Muscle of leg (tissue), 3 donors: ENCODE measurements at regions not wholly inside any gene's neighbourhood (a gene's known extent, or its start where the extent isn't known, plus 50 kb on each side); places are given as distances from the start of the nearest gene placed in this dataset.
A peak's percentile ranks its signal among the peaks of the same experiment; 100 is the strongest.

ENCODE experiments used
- DNase-seq: peaks from one replicate; pipeline ENCODE4 v3.0.0; 2013
- H3K27ac ChIP-seq: one replicate; pipeline ENCODE4 v1.5.1; 2013; ENCODE audit warnings: mild to moderate bottlenecking, low read length, control low read depth
- H3K27me3 ChIP-seq: one replicate; pipeline ENCODE4 v1.6.1; 2013; ENCODE audit warnings: low read length; ENCODE audit not compliant: control insufficient read depth, insufficient read depth
- H3K36me3 ChIP-seq: one replicate; pipeline ENCODE4 v1.6.1; 2013; ENCODE audit warnings: low read length; ENCODE audit not compliant: control insufficient read depth, insufficient read depth
- H3K4me1 ChIP-seq: one replicate; pipeline ENCODE4 v1.6.1; 2013; ENCODE audit warnings: low read length; ENCODE audit not compliant: control insufficient read depth, insufficient read depth
- H3K4me3 ChIP-seq: one replicate; pipeline ENCODE4 v1.5.1; 2013; ENCODE audit warnings: low read length, control low read depth
- H3K9me3 ChIP-seq: replicated peaks from 2 replicates; pipeline ENCODE4 v1.6.1; 2013; ENCODE audit warnings: low read depth, low read length; ENCODE audit not compliant: control insufficient read depth
- WGBS: methylation state at CpG from one replicate; pipeline ENCODE4 v1.1.5; 2013; ENCODE audit warnings: missing lambda C conversion rate; ENCODE audit not compliant: insufficient coverage; 5-methylcytosine and 5-hydroxymethylcytosine counted together

DNA sequence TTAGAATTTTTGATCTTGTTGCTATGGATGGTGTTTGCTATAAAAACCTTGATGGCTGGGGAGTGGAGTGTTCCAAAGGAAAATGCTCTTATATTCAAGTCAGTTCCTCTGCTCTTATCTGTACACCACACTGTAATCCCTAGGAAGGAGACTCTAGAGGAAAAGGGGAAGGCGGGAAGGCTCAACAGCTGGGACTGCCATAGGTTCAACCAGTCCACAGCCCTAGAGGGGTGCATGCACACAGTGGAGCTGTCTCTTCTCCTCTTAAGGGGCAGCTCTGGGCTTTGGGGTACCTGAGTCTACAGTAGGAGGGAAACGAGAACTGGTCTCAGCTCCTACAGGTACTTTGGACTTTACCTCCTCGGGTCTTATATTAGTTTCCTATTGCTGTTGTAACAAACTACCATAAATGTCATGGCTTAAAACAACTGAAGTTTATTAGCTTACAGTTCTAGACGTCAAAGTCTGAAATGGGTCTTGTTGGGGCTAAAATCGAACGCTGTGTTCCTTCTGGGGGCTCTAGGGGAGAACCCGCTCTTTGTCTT, 77.2 kb upstream of the ZBED5 start:
- Histone ChIP-seq H3K4me3 (no peak overlapping the region), H3K36me3 (no peaks in the 10 kb centered on the region), H3K27me3 (no peaks in the 10 kb centered on the region), H3K4me1 (peaks cover 29% of the 10 kb centered on the region), H3K27ac (no peak overlapping the region), H3K9me3 (no peaks in the 10 kb centered on the region)
- no peak for DNase-seq
- WGBS: 93% methylated on average over 5 of the region's 7 CpGs

DNA sequence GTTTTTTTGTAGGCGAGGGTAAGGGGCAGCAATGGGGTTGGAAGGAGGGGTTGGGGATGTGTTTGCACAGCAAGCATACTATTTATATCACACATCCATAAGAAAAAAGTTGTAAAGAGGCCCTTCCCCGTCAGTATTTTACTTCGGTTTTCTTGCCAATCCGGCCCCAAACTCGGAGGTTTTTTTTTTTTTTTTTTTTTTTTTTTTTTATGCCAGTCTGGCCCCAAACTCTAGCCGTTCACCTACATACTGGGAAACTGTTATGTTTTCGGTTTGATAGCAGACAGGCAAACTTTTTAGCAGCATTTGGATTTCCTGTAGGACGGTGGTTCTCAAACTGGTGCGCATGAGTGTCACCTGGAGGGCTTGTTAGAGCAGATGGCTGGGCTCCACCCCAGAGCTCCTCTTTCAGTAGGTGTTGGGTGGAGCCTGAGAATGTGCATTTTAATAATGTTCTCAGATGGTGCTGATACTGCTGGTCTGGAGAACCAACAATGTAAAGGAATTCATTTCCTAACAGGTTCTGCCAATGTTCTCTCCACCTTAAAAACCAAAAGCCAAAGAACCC, 76.5 kb upstream of the ZBED5 start:
- H3K27ac ChIP-seq: peak overlapping the region; percentile 88
- H3K4me1 ChIP-seq: peaks cover 29% of the 10 kb centered on the region
- no peak for DNase-seq
- peak overlapping the region; percentile 43 for H3K4me3 ChIP-seq
- no peaks in the 10 kb centered on the region for H3K27me3 ChIP-seq
- H3K36me3 ChIP-seq: no peaks in the 10 kb centered on the region
- no CpG with 5 or more reads among the region's 9 CpGs for WGBS
- no peaks in the 10 kb centered on the region for H3K9me3 ChIP-seq

DNA sequence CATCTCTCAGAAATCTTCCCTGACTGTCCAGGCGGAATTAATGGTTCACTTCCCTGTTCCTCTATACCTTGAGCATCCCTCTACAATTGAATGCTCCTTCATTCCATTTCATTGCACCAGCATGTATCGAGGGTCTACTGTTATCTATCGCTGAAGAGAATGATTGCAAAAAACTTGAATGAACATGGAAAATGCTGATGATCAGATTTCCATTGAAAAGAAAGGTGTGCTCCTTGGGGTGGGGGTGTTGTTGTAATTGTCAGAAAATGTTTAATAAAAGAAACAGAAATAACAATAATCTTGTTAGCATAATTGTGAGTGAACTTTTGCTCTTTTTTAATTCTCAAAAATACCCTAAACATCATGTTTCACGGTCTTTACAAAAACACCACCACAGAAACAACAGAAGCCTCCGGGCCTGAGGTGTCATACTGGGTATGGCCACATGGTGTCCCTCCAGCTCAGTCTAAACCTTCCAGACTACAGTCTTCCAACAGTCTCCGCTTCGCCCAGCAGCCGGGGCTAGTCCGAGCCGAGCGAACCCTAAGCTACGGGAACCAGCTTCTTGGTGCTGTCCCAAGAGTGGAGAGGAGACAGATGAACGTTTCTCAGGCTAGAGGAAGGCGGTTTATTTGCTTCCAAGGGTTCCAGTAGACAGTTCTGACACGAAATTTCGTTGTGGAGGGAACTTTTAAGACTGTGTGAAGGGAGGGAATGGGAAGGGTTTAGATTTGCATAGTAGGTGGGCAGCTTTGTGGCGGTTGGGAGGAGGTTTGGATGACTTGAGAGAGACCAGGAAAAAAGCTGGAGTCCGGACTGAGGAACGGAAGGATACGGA, 75.8 kb upstream of the ZBED5 start:
- DNase-seq: peak; percentile 97
- 9% methylated on average over 11 of the region's 20 CpGs for WGBS
- H3K27me3 ChIP-seq: no peaks in the 10 kb centered on the region
- H3K4me3 ChIP-seq: peak overlapping the region; percentile 43
- no peaks in the 10 kb centered on the region for H3K36me3 ChIP-seq
- peak overlapping the region; percentile 88 for H3K27ac ChIP-seq
- H3K9me3 ChIP-seq: no peaks in the 10 kb centered on the region
- peaks cover 29% of the 10 kb centered on the region for H3K4me1 ChIP-seq

DNA sequence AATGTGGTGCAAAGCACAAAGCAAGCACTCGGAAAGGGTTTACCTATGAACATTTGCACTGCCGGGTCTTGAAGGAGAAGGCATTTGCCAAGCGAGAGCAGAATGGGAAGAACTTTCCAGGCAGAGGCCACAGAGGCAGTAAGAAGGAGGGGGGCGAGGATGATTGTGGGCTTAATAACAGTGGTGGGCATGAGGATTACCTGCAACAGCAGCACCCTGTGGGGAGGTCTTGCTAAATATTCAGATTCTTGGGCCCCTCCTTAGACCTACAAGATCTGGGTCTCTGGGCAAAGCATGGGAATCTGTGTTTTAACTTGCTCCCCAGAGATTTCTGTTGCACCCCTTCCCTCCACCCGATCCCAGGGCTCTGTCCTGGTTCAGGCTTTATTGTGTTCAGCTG, 75.1 kb upstream of the ZBED5 start:
- H3K4me3 ChIP-seq: no peak overlapping the region
- 64% methylated on average over 5 of the region's 5 CpGs for WGBS
- no peaks in the 10 kb centered on the region for H3K36me3 ChIP-seq
- peaks cover 29% of the 10 kb centered on the region for H3K4me1 ChIP-seq
- H3K9me3 ChIP-seq: no peaks in the 10 kb centered on the region
- no peak for DNase-seq
- H3K27ac ChIP-seq: no peak overlapping the region
- H3K27me3 ChIP-seq: no peaks in the 10 kb centered on the region

DNA sequence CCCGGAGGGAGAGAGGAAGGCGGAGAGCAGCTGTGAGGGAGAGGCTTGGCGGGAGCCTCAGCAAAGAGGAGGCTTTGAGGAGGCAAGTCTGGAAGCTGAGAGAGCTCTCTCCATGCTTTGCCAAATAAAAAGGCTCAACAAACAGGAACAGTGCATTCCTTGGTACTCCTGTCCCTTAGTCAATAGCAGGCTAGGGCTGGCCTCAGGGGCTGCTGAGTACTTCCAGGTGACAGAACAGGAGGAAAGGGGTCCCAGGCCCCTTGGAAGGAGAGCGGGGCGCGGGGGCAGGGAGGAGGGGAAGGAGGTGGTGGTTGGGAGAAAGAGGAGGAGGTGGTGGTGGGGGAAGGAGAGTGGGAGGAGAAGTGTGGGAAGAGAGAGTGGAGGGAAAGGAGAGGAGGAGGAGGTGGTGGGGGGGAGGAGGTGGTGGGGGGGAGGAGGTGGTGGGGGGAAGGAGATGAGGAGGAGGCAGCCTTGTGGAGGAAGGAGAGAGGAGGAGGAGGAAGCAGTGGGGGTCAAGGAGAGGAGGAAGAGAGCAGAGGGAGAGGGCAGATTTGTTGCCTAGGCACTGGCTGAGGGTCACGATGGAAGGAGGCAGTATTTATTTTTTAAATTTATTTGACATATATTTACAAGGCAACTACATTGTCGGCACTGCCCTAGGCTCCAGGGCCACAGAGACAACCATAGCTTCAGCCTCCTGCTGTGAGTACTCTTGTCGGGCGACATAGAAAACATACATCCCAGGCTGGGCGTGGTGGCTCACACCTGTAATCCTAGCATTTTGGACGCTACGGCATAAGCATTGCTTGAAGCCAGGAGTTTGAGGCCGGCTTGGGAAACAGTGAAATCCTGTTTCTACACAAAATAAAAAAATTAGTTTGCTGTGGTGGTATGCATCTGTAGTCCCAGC, 74.2 kb upstream of the ZBED5 start:
- H3K4me1 ChIP-seq: peaks cover 37% of the 10 kb centered on the region
- peak overlapping the region; percentile 48 for H3K4me3 ChIP-seq
- no peaks in the 10 kb centered on the region for H3K27me3 ChIP-seq
- peak; percentile 98 for DNase-seq
- no peaks in the 10 kb centered on the region for H3K9me3 ChIP-seq
- WGBS: 6% methylated on average over 8 of the region's 14 CpGs
- H3K36me3 ChIP-seq: no peaks in the 10 kb centered on the region
- H3K27ac ChIP-seq: peak overlapping the region; percentile 98

DNA sequence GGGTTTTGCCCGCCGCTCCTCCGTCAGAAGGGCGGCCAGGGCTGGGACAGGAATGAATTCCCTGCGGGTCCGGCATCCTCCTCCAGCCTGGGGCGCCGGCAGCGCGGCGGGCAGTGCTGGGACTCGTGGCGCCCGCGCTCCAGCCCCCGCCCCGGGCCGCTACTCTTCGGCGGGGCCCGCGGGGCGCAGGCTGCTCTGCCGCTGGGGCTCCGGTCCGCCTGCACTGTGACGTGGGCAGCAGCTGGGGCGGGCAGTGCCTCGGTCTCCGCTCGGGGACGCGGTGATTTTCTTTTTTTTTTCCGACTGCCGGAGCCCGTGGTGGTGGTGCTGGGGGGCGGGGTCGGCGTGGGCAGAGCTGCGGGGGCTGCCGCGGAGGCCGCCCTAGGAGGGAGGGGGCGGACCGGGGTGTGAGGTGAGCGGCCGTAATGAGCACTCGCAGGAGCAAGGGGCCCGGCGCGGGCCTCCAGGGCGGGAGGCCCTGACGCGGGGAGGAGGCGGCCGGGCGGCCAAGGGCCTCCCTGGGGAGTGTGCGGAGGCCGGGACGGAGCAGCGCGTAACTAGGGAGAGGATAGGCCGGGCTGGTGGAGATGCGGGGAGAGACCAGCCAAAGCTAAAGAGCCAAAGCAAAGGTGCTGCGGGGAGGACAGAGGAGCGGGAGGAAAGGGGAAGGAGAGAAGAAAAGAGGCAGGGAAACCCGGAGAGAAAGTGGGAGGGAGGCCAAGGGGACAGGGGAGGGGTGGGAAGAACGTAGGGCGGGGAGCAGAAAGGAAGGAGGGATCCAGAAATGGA, 73.3 kb upstream of the ZBED5 start:
- under 1% methylated on average over 62 of the region's 69 CpGs for WGBS
- no peaks in the 10 kb centered on the region for H3K36me3 ChIP-seq
- H3K9me3 ChIP-seq: no peaks in the 10 kb centered on the region
- DNase-seq: no peak
- peak overlapping the region; percentile 98 for H3K27ac ChIP-seq
- H3K27me3 ChIP-seq: no peaks in the 10 kb centered on the region
- H3K4me3 ChIP-seq: peak overlapping the region; percentile 48
- H3K4me1 ChIP-seq: peaks cover 44% of the 10 kb centered on the region

DNA sequence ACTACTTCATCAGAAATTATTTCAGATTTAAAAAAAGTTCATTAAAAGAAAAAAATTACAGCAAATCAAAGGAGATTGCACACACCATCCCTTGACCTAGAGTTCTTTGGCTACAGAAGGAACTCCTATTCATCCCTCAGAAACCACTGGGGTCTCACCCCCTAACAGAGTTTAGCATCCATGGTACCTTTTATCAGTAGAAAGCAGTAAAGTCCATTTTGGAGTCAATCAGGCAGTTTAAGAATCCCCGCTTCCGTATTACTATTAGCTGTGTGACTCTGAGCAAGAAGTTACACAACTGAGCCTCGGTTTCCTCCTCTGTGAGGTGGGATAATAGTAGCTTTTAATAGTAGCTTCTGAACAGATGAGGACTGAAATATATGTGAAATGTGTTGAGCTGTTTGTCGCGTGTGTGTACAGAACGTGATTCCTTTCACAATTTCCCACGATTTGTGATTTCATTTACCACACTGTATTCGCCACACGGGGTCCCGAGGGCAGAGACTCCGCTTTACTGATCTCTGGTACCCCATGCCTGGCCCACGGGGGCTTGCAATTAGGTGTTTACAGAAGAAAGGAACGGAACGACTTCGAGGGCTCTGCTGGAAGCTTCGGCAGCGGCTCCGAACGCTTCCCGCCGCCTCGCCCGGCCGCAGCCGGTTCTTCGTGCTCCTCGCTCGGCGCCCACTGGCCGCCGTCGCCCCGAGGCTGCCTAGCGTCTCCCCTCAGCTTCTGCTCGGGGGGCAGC, 72.5 kb upstream of the ZBED5 start:
- peak; percentile 70 for DNase-seq
- WGBS: 0% methylated on average over 23 of the region's 35 CpGs
- Histone ChIP-seq H3K4me1 (peaks cover 52% of the 10 kb centered on the region), H3K4me3 (peak overlapping the region; percentile 48), H3K27ac (peak overlapping the region; percentile 98), H3K27me3 (no peaks in the 10 kb centered on the region), H3K9me3 (no peaks in the 10 kb centered on the region), H3K36me3 (no peaks in the 10 kb centered on the region)

DNA sequence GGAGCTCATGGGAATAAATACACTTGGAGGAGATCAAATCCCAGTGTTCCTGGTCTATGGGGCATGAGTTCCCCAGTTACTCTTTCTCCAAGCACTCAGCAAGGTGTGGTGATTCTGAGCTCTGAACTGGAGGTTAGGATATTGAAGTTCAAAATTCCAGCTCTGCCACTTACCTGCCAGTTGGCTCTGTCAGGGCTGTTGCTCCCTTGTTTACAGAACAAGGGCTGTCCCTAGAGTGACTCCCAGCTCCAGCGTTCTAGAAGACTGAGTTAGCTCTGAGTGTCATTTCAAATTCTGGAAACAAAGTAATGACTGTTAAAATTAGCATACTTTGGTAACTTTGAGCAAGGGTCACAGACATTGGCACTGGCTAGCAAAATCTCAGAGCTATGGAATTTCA, 69.7 kb upstream of the ZBED5 start:
- H3K27me3 ChIP-seq: no peaks in the 10 kb centered on the region
- H3K9me3 ChIP-seq: no peaks in the 10 kb centered on the region
- H3K36me3 ChIP-seq: no peaks in the 10 kb centered on the region
- no peak for DNase-seq
- 0% methylated on average over 1 of the region's 1 CpG for WGBS
- no peak overlapping the region for H3K4me3 ChIP-seq
- H3K4me1 ChIP-seq: peaks cover 49% of the 10 kb centered on the region
- no peak overlapping the region for H3K27ac ChIP-seq

DNA sequence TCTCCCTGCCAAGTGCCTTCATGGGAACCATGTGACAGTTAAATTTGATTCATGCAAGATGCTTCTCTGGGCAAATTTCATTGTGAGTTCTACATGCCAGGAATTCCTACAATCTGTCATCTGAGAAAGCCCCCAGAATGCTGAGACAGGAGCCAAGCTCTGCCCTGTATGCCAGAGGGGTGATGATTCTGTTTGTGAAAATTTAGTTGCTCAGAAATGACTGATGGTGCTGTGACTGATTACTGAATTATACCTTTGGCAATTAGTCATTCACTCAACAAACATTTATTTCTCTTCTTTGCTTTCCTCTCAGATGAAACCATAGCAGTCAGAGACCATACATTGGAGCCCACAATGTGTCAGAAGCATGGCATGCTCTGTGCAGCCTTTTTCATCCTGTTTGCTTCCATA, 69.0 kb upstream of the ZBED5 start:
- Histone ChIP-seq H3K27ac (peak overlapping the region; percentile 31), H3K4me3 (no peak overlapping the region), H3K9me3 (no peaks in the 10 kb centered on the region), H3K27me3 (no peaks in the 10 kb centered on the region), H3K4me1 (peaks cover 43% of the 10 kb centered on the region), H3K36me3 (no peaks in the 10 kb centered on the region)
- DNase-seq: peak; percentile 36
